Gastrocnemius medialis (tissue), 4 donors: ENCODE measurements at regions not wholly inside any gene's neighbourhood (a gene's known extent, or its start where the extent isn't known, plus 50 kb on each side); places are given as distances from the start of the nearest gene placed in this dataset.

Experiments
- CTCF ChIP-seq, 5 experiments: fragments of 450-650 bp in 3 of 5; fragments of 200-600 bp in 2 of 5; sonication (generic) in 2 of 5; IDR thresholded peaks in 4 of 5; conservative IDR thresholded peaks in 1 of 5; 1 replicate in 4 of 5; 2 replicates in 1 of 5; pipeline ENCODE4 v1.5.1; 2016 to 2019; ENCODE audit warnings: antibody characterized with exemption in 5 of 5, mild to moderate bottlenecking in 3 of 5, moderate library complexity in 3 of 5
- POLR2A ChIP-seq, 2 donors: fragments of 450-650 bp; IDR thresholded peaks; one replicate each; pipeline ENCODE4 v1.6.1; 2017; ENCODE audit warnings: antibody characterized with exemption in 2 of 2, mild to moderate bottlenecking in 2 of 2, moderate library complexity in 2 of 2

- TF ChIP-seq CTCF (IDR thresholded peaks at IDR 0.05 in 4 of 5, conservative IDR thresholded peaks at IDR 0.05 in 1 of 5) (no peak), POLR2A (IDR thresholded peaks at IDR 0.05) (no peak)
These were observed 151.5 kb downstream of the TEX36 start for GRCh38 chr10:125531465-125531864.
